ENCODE measurements at regions not wholly inside any gene's neighbourhood (a gene's known extent, or its start where the extent isn't known, plus 50 kb on each side); places are given as distances from the start of the nearest gene placed in this dataset.

DNA sequence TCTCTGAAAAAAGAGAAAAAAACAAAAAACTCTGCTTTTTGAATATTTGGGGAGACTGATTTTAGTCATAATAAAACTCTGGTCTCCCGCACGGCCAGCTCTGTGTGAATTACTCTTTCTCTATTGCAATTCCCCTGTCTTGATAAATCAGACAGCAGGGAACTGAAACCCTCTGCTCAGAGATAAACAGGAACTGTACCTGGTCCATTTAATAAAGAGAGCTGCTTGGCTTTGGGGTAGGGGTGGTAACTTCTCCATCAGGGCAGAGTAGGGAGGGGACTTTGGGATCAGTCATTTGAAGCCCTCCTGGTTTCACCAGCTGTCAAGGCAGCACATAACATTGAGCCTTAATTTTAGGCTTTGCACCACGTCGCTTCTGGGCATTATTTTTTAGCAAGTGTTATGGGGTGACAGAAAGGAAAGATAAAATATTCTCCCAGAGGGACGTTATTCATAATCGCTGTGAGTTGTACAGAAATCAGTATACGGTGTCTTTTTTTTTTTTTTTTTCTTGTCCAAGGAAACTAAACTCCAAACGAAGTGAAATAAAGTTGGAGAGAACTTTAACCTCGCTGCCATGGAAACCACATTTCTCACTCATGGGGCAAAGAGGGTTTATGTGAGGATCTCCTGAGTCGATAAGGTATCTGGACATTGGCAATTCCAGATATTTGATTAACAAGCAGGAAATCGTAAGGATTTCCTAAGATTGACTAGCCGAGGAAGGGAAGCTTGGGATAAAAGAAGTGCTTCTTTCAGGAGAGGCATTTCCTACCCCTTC is 99.0 kb upstream of the MRI1 start:
- no peaks in the 10 kb centered on the region for H3K4me1 ChIP-seq (ENCODE audit: insufficient read depth, low read length)
- no peak overlapping the region for H3K4me2 ChIP-seq (ENCODE audit: low read depth, low read length)
- in situ Hi-C loops (cut with HindIII; ENCODE audit: extremely low pct_ligation_motif_present, low pct_unique_long_range_greater_than_20kb) = no loop called here
- ChIA-PET POLR2A (no interaction called here), CTCF (ENCODE audit: low intra/inter-chr PET ratio, low total read pairs) (no interaction called here)
- H3K36me3 ChIP-seq (replicated peaks in 1 of 2; ENCODE audit: control insufficient read depth in 1 of 2, insufficient read depth in 2 of 2, low read length in 2 of 2) = no peaks in the 10 kb centered on the region
- no CpG with 5 or more reads among the region's 12 CpGs for WGBS (ENCODE audit: low lambda C conversion rate)
- H3K9ac ChIP-seq (ENCODE audit: insufficient read depth, low read depth, low read length) = no peak overlapping the region
- no peak overlapping the region for H3K4me3 ChIP-seq (replicated peaks in 1 of 3; ENCODE audit: insufficient read depth in 1 of 3, low read depth in 2 of 3, low read length in 3 of 3)
- intact Hi-C loops (cut with micrococcal nuclease; ENCODE audit: unreplicated experiment) = no loop called here
- no peaks in the 10 kb centered on the region for H3K79me2 ChIP-seq (ENCODE audit: insufficient read depth, low read length)
- H4K20me1 ChIP-seq (ENCODE audit: insufficient read depth, low read length) = no peaks in the 10 kb centered on the region
- no TSS peak for BruUV-seq (replicated peaks)
- no peak overlapping the region for H3K27ac ChIP-seq (ENCODE audit: extremely low read length, insufficient read depth, low read length)
- no peak overlapping the region for H2AFZ ChIP-seq (ENCODE audit: low read length)
- FAIRE-seq (no peak), ATAC-seq (no peak), DNase-seq (ENCODE audit: low spot score) (no peak)
- no peaks in the 10 kb centered on the region for H3K9me3 ChIP-seq (ENCODE audit: low read length)
- no peaks in the 10 kb centered on the region for H3K27me3 ChIP-seq (ENCODE audit: control insufficient read depth in 1 of 2, insufficient read depth in 2 of 2, low read length in 2 of 2)
- TF ChIP-seq, protein P1, sequence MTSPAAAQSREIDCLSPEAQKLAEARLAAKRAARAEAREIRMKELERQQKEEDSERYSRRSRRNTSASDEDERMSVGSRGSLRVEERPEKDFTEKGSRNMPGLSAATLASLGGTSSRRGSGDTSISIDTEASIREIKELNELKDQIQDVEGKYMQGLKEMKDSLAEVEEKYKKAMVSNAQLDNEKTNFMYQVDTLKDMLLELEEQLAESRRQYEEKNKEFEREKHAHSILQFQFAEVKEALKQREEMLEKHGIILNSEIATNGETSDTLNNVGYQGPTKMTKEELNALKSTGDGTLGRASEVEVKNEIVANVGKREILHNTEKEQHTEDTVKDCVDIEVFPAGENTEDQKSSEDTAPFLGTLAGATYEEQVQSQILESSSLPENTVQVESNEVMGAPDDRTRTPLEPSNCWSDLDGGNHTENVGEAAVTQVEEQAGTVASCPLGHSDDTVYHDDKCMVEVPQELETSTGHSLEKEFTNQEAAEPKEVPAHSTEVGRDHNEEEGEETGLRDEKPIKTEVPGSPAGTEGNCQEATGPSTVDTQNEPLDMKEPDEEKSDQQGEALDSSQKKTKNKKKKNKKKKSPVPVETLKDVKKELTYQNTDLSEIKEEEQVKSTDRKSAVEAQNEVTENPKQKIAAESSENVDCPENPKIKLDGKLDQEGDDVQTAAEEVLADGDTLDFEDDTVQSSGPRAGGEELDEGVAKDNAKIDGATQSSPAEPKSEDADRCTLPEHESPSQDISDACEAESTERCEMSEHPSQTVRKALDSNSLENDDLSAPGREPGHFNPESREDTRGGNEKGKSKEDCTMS (CRISPR knock-in tag; conservative IDR thresholded peaks at IDR 0.05) = no peak
- no peak for TF ChIP-seq ZNF710 (CRISPR knock-in tag; IDR thresholded peaks at IDR 0.05; ENCODE audit: borderline replicate concordance)
- no peak for TF ChIP-seq ZFAT (CRISPR knock-in tag; conservative IDR thresholded peaks at IDR 0.05)
- TF ChIP-seq, protein P2, sequence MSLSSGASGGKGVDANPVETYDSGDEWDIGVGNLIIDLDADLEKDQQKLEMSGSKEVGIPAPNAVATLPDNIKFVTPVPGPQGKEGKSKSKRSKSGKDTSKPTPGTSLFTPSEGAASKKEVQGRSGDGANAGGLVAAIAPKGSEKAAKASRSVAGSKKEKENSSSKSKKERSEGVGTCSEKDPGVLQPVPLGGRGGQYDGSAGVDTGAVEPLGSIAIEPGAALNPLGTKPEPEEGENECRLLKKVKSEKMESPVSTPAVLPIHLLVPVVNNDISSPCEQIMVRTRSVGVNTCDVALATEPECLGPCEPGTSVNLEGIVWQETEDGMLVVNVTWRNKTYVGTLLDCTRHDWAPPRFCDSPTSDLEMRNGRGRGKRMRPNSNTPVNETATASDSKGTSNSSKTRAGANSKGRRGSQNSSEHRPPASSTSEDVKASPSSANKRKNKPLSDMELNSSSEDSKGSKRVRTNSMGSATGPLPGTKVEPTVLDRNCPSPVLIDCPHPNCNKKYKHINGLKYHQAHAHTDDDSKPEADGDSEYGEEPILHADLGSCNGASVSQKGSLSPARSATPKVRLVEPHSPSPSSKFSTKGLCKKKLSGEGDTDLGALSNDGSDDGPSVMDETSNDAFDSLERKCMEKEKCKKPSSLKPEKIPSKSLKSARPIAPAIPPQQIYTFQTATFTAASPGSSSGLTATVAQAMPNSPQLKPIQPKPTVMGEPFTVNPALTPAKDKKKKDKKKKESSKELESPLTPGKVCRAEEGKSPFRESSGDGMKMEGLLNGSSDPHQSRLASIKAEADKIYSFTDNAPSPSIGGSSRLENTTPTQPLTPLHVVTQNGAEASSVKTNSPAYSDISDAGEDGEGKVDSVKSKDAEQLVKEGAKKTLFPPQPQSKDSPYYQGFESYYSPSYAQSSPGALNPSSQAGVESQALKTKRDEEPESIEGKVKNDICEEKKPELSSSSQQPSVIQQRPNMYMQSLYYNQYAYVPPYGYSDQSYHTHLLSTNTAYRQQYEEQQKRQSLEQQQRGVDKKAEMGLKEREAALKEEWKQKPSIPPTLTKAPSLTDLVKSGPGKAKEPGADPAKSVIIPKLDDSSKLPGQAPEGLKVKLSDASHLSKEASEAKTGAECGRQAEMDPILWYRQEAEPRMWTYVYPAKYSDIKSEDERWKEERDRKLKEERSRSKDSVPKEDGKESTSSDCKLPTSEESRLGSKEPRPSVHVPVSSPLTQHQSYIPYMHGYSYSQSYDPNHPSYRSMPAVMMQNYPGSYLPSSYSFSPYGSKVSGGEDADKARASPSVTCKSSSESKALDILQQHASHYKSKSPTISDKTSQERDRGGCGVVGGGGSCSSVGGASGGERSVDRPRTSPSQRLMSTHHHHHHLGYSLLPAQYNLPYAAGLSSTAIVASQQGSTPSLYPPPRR (CRISPR knock-in tag; IDR thresholded peaks at IDR 0.05; ENCODE audit: borderline replicate concordance) = no peak
- TF ChIP-seq, protein P3, sequence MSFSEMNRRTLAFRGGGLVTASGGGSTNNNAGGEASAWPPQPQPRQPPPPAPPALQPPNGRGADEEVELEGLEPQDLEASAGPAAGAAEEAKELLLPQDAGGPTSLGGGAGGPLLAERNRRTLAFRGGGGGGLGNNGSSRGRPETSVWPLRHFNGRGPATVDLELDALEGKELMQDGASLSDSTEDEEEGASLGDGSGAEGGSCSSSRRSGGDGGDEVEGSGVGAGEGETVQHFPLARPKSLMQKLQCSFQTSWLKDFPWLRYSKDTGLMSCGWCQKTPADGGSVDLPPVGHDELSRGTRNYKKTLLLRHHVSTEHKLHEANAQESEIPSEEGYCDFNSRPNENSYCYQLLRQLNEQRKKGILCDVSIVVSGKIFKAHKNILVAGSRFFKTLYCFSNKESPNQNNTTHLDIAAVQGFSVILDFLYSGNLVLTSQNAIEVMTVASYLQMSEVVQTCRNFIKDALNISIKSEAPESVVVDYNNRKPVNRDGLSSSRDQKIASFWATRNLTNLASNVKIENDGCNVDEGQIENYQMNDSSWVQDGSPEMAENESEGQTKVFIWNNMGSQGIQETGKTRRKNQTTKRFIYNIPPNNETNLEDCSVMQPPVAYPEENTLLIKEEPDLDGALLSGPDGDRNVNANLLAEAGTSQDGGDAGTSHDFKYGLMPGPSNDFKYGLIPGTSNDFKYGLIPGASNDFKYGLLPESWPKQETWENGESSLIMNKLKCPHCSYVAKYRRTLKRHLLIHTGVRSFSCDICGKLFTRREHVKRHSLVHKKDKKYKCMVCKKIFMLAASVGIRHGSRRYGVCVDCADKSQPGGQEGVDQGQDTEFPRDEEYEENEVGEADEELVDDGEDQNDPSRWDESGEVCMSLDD (CRISPR knock-in tag; IDR thresholded peaks at IDR 0.05; ENCODE audit: borderline replicate concordance) = no peak
- no peak for TF ChIP-seq ETV6 (CRISPR knock-in tag; conservative IDR thresholded peaks at IDR 0.05)
- no peak for TF ChIP-seq ZKSCAN5 (CRISPR knock-in tag; IDR thresholded peaks at IDR 0.05)
- TF ChIP-seq, protein P4, sequence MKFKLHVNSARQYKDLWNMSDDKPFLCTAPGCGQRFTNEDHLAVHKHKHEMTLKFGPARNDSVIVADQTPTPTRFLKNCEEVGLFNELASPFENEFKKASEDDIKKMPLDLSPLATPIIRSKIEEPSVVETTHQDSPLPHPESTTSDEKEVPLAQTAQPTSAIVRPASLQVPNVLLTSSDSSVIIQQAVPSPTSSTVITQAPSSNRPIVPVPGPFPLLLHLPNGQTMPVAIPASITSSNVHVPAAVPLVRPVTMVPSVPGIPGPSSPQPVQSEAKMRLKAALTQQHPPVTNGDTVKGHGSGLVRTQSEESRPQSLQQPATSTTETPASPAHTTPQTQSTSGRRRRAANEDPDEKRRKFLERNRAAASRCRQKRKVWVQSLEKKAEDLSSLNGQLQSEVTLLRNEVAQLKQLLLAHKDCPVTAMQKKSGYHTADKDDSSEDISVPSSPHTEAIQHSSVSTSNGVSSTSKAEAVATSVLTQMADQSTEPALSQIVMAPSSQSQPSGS (CRISPR knock-in tag; IDR thresholded peaks at IDR 0.05) = no peak

Measured in HepG2 (cell line).